ENCODE measurements at regions not wholly inside any gene's neighbourhood (a gene's known extent, or its start where the extent isn't known, plus 50 kb on each side); places are given as distances from the start of the nearest gene placed in this dataset.
A peak's percentile ranks its signal among the peaks of the same experiment; 100 is the strongest.

GRCh38 chr14:104345621-104346462, 207.5 kb downstream of the KIF26A start:
- Histone ChIP-seq H3K4me3 (no peak overlapping the region), H3K27ac (no peak overlapping the region), H3K9me3 (no peaks in the 10 kb centered on the region), H3K36me3 (no peaks in the 10 kb centered on the region), H3K4me1 (peaks cover 0 to 9% (median 7%) of the 10 kb centered on the region in 4 donors), H3K27me3 (peaks cover 0 to 50% (median 3%) of the 10 kb centered on the region in 3 donors)
- 61 to 79% (median 78%) methylated on average over 20 of the region's 20 CpGs for WGBS, 5 donors
- no peak for TF ChIP-seq POLR2AphosphoS5 (IDR thresholded peaks at IDR 0.05)
- TF ChIP-seq CTCF (IDR thresholded peaks at IDR 0.05) = no peak
- no peak for TF ChIP-seq EP300 (IDR thresholded peaks at IDR 0.05)
- intact Hi-C loops (cut with DNase I; ENCODE audit: low total_unique reads) = no loop called here
- peak in 1 of 2 donors; percentile 1 for DNase-seq

DNA sequence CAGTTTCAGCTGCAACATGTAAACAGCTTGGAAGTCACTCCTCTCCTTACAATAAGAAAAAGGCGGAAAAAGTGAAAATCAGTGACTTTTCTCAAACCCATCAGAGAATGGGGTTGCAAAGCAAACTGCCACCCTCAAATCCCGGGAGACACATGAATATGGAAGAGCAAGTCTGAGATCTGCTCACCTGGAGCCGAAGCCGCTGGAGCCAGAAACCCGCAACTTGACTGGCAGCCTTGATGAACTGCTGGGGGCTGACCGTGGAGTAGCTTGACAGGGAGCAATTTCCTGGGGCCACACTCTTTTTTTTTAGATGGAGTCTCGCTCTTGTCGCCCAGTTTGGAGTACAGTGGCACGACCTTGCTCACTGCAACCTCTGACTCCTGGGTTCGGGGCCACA, 208.2 kb downstream of the KIF26A start:
- Histone ChIP-seq H3K4me3 (no peak overlapping the region), H3K4me1 (peaks cover 0 to 9% (median 7%) of the 10 kb centered on the region in 4 donors), H3K27me3 (peaks cover 0 to 50% (median 3%) of the 10 kb centered on the region in 3 donors), H3K9me3 (no peaks in the 10 kb centered on the region), H3K27ac (no peak overlapping the region), H3K36me3 (no peaks in the 10 kb centered on the region)
- WGBS, 5 donors = 82 to 83% (median 83%) methylated on average over 10 of the region's 10 CpGs
- intact Hi-C loops (cut with DNase I; ENCODE audit: low total_unique reads) = no loop called here
- peak in 1 of 2 donors; percentile 9 for DNase-seq
- no peak for TF ChIP-seq POLR2AphosphoS5 (IDR thresholded peaks at IDR 0.05)
- TF ChIP-seq EP300 (IDR thresholded peaks at IDR 0.05) = no peak
- no peak for TF ChIP-seq POLR2A (IDR thresholded peaks at IDR 0.05)
- TF ChIP-seq CTCF (IDR thresholded peaks at IDR 0.05) = no peak

GRCh38 chr14:104348741-104349140, 210.4 kb downstream of the KIF26A start:
- no peaks in the 10 kb centered on the region for H3K4me1 ChIP-seq
- no peak for TF ChIP-seq POLR2AphosphoS5 (IDR thresholded peaks at IDR 0.05)
- TF ChIP-seq CTCF (IDR thresholded peaks at IDR 0.05) = no peak
- no peak for TF ChIP-seq POLR2A (IDR thresholded peaks at IDR 0.05)
- TF ChIP-seq EP300 (IDR thresholded peaks at IDR 0.05) = no peak
- no peak for DNase-seq
- WGBS, 5 donors = 71 to 89% (median 87%) methylated on average over 5 of the region's 5 CpGs
- H3K4me3 ChIP-seq = no peak overlapping the region
- no peak overlapping the region for H3K27ac ChIP-seq
- peaks cover 0 to 40% (median 0%) of the 10 kb centered on the region in 3 donors for H3K27me3 ChIP-seq
- peaks cover 0 to 7% (median 0%) of the 10 kb centered on the region in 4 donors for H3K9me3 ChIP-seq
- intact Hi-C loops (cut with DNase I; ENCODE audit: low total_unique reads) = no loop called here
- H3K36me3 ChIP-seq = no peaks in the 10 kb centered on the region

- peak in 1 of 2 donors; percentile 24 for DNase-seq
- TF ChIP-seq POLR2AphosphoS5 (IDR thresholded peaks at IDR 0.05) (no peak), CTCF (IDR thresholded peaks at IDR 0.05) (no peak), EP300 (IDR thresholded peaks at IDR 0.05) (no peak), POLR2A (IDR thresholded peaks at IDR 0.05) (no peak)
- intact Hi-C loops (cut with DNase I; ENCODE audit: low total_unique reads) = no loop called here
- Histone ChIP-seq H3K36me3 (no peaks in the 10 kb centered on the region), H3K4me3 (no peak overlapping the region), H3K4me1 (no peaks in the 10 kb centered on the region), H3K27ac (no peak overlapping the region), H3K27me3 (peaks cover 0 to 35% (median 0%) of the 10 kb centered on the region in 3 donors), H3K9me3 (peaks cover 0 to 7% (median 0%) of the 10 kb centered on the region in 4 donors)
- 75 to 85% (median 84%) methylated on average over 3 of the region's 3 CpGs for WGBS, 5 donors
Observed at GRCh38 chr14:104349950-104350349, 211.6 kb downstream of the KIF26A start.
